Neuronal stem cell (in vitro differentiated cells): ENCODE measurements at regions not wholly inside any gene's neighbourhood (a gene's known extent, or its start where the extent isn't known, plus 50 kb on each side); places are given as distances from the start of the nearest gene placed in this dataset.
A peak's percentile ranks its signal among the peaks of the same experiment; 100 is the strongest.

Source experiments
- DNase-seq: peaks from one replicate; pipeline ENCODE4 v3.0.0-alpha.2; 2013; ENCODE audit warnings: low spot score
- H2AFZ ChIP-seq: one replicate; pipeline ENCODE4 v1.6.1; 2013; ENCODE audit warnings: mild to moderate bottlenecking, low read length, inconsistent platforms
- H2AK5ac ChIP-seq: 2 replicates; pipeline ENCODE4 v1.6.1; 2013; ENCODE audit warnings: low read depth, mild to moderate bottlenecking, inconsistent platforms, low read length, moderate library complexity, mixed read lengths
- H2BK120ac ChIP-seq: 2 replicates; pipeline ENCODE4 v1.6.1; 2013; ENCODE audit warnings: low read depth, mild to moderate bottlenecking, inconsistent platforms, low read length, moderate library complexity, mixed read lengths
- H2BK12ac ChIP-seq: one replicate; pipeline ENCODE4 v1.6.1; 2013; ENCODE audit warnings: low read length, inconsistent platforms
- H2BK15ac ChIP-seq: 2 replicates; pipeline ENCODE4 v1.6.1; 2013; ENCODE audit warnings: mild to moderate bottlenecking, low read length, inconsistent platforms, mixed read lengths
- H2BK5ac ChIP-seq: one replicate; pipeline ENCODE4 v1.6.1; 2013; ENCODE audit warnings: inconsistent platforms, mild to moderate bottlenecking, low read length, moderate library complexity
- H3K14ac ChIP-seq: one replicate; pipeline ENCODE4 v1.6.1; 2013; ENCODE audit warnings: low read length, inconsistent platforms
- H3K18ac ChIP-seq: 2 replicates; pipeline ENCODE4 v1.6.1; 2013; ENCODE audit warnings: low read length, inconsistent platforms
- H3K23ac ChIP-seq: 2 replicates; pipeline ENCODE4 v1.6.1; 2013; ENCODE audit warnings: low read depth, mild to moderate bottlenecking, mixed read lengths, low read length, inconsistent platforms; ENCODE audit not compliant: poor library complexity
- H3K27ac ChIP-seq: replicated peaks from 3 replicates; pipeline ENCODE4 v1.5.1; 2013; ENCODE audit warnings: low read length, inconsistent platforms
- H3K27me3 ChIP-seq, 3 experiments: 2 replicates each; pipeline ENCODE4 v1.6.1; 2013; ENCODE audit warnings: low read length in 3 of 3, mild to moderate bottlenecking in 2 of 3, inconsistent platforms in 1 of 3, low read depth in 1 of 3, mixed read lengths in 1 of 3, moderate library complexity in 1 of 3; ENCODE audit not compliant: control insufficient read depth in 3 of 3, insufficient read depth in 3 of 3
- H3K36me3 ChIP-seq, 2 donors: replicated peaks in 1 of 2; 2 replicates each; pipeline ENCODE4 v1.6.1; 2013; ENCODE audit warnings: low read length in 2 of 2; ENCODE audit not compliant: control insufficient read depth in 2 of 2, insufficient read depth in 2 of 2
- H3K4ac ChIP-seq: 2 replicates; pipeline ENCODE4 v1.6.1; 2013; ENCODE audit warnings: inconsistent platforms, mild to moderate bottlenecking, low read length, moderate library complexity
- H3K4me1 ChIP-seq, 2 donors: 1 replicate in 1 of 2; 2 replicates in 1 of 2; pipeline ENCODE4 v1.6.1; 2013; ENCODE audit warnings: low read length in 2 of 2, low read depth in 1 of 2; ENCODE audit not compliant: control insufficient read depth in 2 of 2, insufficient read depth in 1 of 2
- H3K4me2 ChIP-seq: one replicate; pipeline ENCODE4 v1.6.1; 2013; ENCODE audit warnings: mild to moderate bottlenecking, low read length, inconsistent platforms; ENCODE audit not compliant: insufficient read depth, poor library complexity, severe bottlenecking
- H3K4me3 ChIP-seq, 2 donors: 2 replicates each; pipeline ENCODE4 v1.5.1; 2013; ENCODE audit warnings: low read length in 2 of 2, mild to moderate bottlenecking in 2 of 2, inconsistent platforms in 1 of 2, moderate library complexity in 1 of 2
- H3K79me1 ChIP-seq: one replicate; pipeline ENCODE4 v1.6.1; 2013; ENCODE audit warnings: low read depth, mild to moderate bottlenecking, inconsistent platforms, low read length, moderate library complexity
- H3K9ac ChIP-seq: one replicate; pipeline ENCODE4 v1.6.1; 2013; ENCODE audit warnings: mild to moderate bottlenecking, low read depth, low read length, inconsistent platforms; ENCODE audit not compliant: poor library complexity
- H3K9me3 ChIP-seq, 2 donors: replicated peaks in 1 of 2; 2 replicates each; pipeline versions ENCODE3 to v1.6.1; 2013; ENCODE audit warnings: low read length in 2 of 2, mild to moderate bottlenecking in 2 of 2, inconsistent platforms in 1 of 2, low read depth in 1 of 2, mixed read lengths in 1 of 2, moderate library complexity in 1 of 2; ENCODE audit not compliant: control insufficient read depth in 2 of 2, insufficient read depth in 1 of 2
- H4K8ac ChIP-seq: one replicate; pipeline ENCODE4 v1.6.1; 2013; ENCODE audit warnings: low read depth, mild to moderate bottlenecking, inconsistent platforms, low read length, moderate library complexity
- H4K91ac ChIP-seq: one replicate; pipeline ENCODE4 v1.6.1; 2013; ENCODE audit warnings: low read length, low read depth, mild to moderate bottlenecking, inconsistent platforms; ENCODE audit not compliant: poor library complexity
- WGBS, 2 donors: extraction: QIAGEN DNeasy Blood & Tissue Kit; methylation state at CpG; one replicate each; pipeline ENCODE4 v1.1.7; 2013; ENCODE audit warnings: missing lambda C conversion rate in 2 of 2, mixed read lengths in 1 of 2; ENCODE audit not compliant: insufficient read length in 2 of 2, insufficient replicate concordance in 1 of 2; ENCODE audit errors: extremely low coverage in 2 of 2; 5-methylcytosine and 5-hydroxymethylcytosine counted together

GRCh38 chr12:124668602-124669001, 101.2 kb upstream of the NCOR2 start:
- no peaks in the 10 kb centered on the region for H3K4me1 ChIP-seq
- no peak overlapping the region for H2AFZ ChIP-seq
- WGBS, 2 donors: no CpG with 5 or more reads among the region's 8 CpGs
- no peak overlapping the region for H3K18ac ChIP-seq
- H3K27ac ChIP-seq: no peak overlapping the region
- peaks cover 0 to 2% of the 10 kb centered on the region in 2 donors for H3K36me3 ChIP-seq
- no peak overlapping the region for H4K8ac ChIP-seq
- H3K9me3 ChIP-seq: peaks cover 7 to 8% of the 10 kb centered on the region in 2 donors
- H2BK15ac ChIP-seq: no peak overlapping the region
- H3K9ac ChIP-seq: no peak overlapping the region
- H3K23ac ChIP-seq: no peak overlapping the region
- H3K4ac ChIP-seq: no peak overlapping the region
- H3K79me1 ChIP-seq: no peaks in the 10 kb centered on the region
- H2AK5ac ChIP-seq: no peak overlapping the region
- no peak overlapping the region for H3K4me2 ChIP-seq
- no peak overlapping the region for H3K4me3 ChIP-seq
- no peak overlapping the region for H2BK120ac ChIP-seq
- H3K14ac ChIP-seq: no peak overlapping the region
- H2BK5ac ChIP-seq: no peak overlapping the region
- no peak overlapping the region for H4K91ac ChIP-seq
- DNase-seq: no peak
- H2BK12ac ChIP-seq: no peak overlapping the region
- H3K27me3 ChIP-seq: peaks cover 0 to 11% (median 0%) of the 10 kb centered on the region in 3 experiments

- no peak overlapping the region for H2AFZ ChIP-seq
- no peak overlapping the region for H2BK12ac ChIP-seq
- peak overlapping the region; percentile 22 for H3K18ac ChIP-seq
- H3K4me1 ChIP-seq: no peaks in the 10 kb centered on the region
- H3K4me3 ChIP-seq: no peak overlapping the region
- H3K36me3 ChIP-seq: peaks cover 0 to 2% of the 10 kb centered on the region in 2 donors
- peaks cover 8% of the 10 kb centered on the region in 2 donors for H3K9me3 ChIP-seq
- H2AK5ac ChIP-seq: no peak overlapping the region
- H3K4me2 ChIP-seq: no peak overlapping the region
- no peak overlapping the region for H4K8ac ChIP-seq
- H3K27me3 ChIP-seq: peaks cover 0 to 20% (median 0%) of the 10 kb centered on the region in 3 experiments
- no peak overlapping the region for H4K91ac ChIP-seq
- no peaks in the 10 kb centered on the region for H3K79me1 ChIP-seq
- WGBS, 2 donors: no CpG with 5 or more reads among the region's 21 CpGs
- H3K14ac ChIP-seq: no peak overlapping the region
- DNase-seq: no peak
- no peak overlapping the region for H3K9ac ChIP-seq
- no peak overlapping the region for H2BK120ac ChIP-seq
- no peak overlapping the region for H3K23ac ChIP-seq
- H3K4ac ChIP-seq: no peak overlapping the region
- no peak overlapping the region for H3K27ac ChIP-seq
- no peak overlapping the region for H2BK15ac ChIP-seq
- no peak overlapping the region for H2BK5ac ChIP-seq
Measured at GRCh38 chr12:124667506-124668326, 100.3 kb upstream of the NCOR2 start.

- Histone ChIP-seq H3K27ac (no peak overlapping the region), H3K4me1 (no peaks in the 10 kb centered on the region), H2BK12ac (no peak overlapping the region), H3K4me2 (no peak overlapping the region), H3K9ac (no peak overlapping the region), H2AFZ (no peak overlapping the region), H4K8ac (no peak overlapping the region), H4K91ac (no peak overlapping the region), H2BK120ac (no peak overlapping the region), H2BK5ac (no peak overlapping the region), H3K36me3 (peaks cover 0 to 2% of the 10 kb centered on the region in 2 donors), H3K9me3 (peaks cover 10 to 13% of the 10 kb centered on the region in 2 donors), H2AK5ac (no peak overlapping the region), H3K18ac (no peak overlapping the region), H3K4me3 (no peak overlapping the region), H3K4ac (no peak overlapping the region), H2BK15ac (no peak overlapping the region), H3K27me3 (peaks cover 0 to 29% (median 0%) of the 10 kb centered on the region in 3 experiments), H3K14ac (no peak overlapping the region), H3K23ac (no peak overlapping the region), H3K79me1 (no peaks in the 10 kb centered on the region)
- no peak for DNase-seq
- WGBS, 2 donors: no CpG with 5 or more reads among the region's 4 CpGs
Measured at GRCh38 chr12:124666722-124667259, 99.4 kb upstream of the NCOR2 start.

GRCh38 chr12:124665511-124665910, 98.1 kb upstream of the NCOR2 start:
- Histone ChIP-seq H3K4me1 (peaks cover 0 to 2% of the 10 kb centered on the region in 2 donors), H3K4me3 (no peak overlapping the region), H3K27ac (no peak overlapping the region), H2BK5ac (no peak overlapping the region), H3K18ac (no peak overlapping the region), H3K9ac (no peak overlapping the region), H3K14ac (no peak overlapping the region), H4K8ac (no peak overlapping the region), H3K9me3 (peaks cover 10 to 13% of the 10 kb centered on the region in 2 donors), H2AK5ac (no peak overlapping the region), H2AFZ (no peak overlapping the region), H3K27me3 (peaks cover 0 to 37% (median 0%) of the 10 kb centered on the region in 3 experiments), H3K79me1 (no peaks in the 10 kb centered on the region), H3K4me2 (no peak overlapping the region), H2BK15ac (no peak overlapping the region), H2BK120ac (no peak overlapping the region), H4K91ac (no peak overlapping the region), H2BK12ac (no peak overlapping the region), H3K4ac (no peak overlapping the region), H3K23ac (no peak overlapping the region), H3K36me3 (no peaks in the 10 kb centered on the region)
- WGBS, 2 donors: no CpG with 5 or more reads among the region's 1 CpG
- DNase-seq: no peak
